Naive thymus-derived CD8-positive, alpha-beta T cell (primary cell): ENCODE measurements at regions not wholly inside any gene's neighbourhood (a gene's known extent, or its start where the extent isn't known, plus 50 kb on each side); places are given as distances from the start of the nearest gene placed in this dataset.

Experiments used
- ATAC-seq, 2 donors: fragments of 150-1000 bp; cut with Tn5 transposase in 1 of 2; sonication (Bioruptor Pico), chemical (Tn5 transposase) in 1 of 2; 1 replicate in 1 of 2; 2 replicates in 1 of 2; pipeline ENCODE4 v1.10.0; 2021; ENCODE audit warnings: mild to moderate bottlenecking in 2 of 2, moderate library complexity in 2 of 2
- POLR2A ChIA-PET: fragments of 350-600 bp; sonication (Branson Sonifier 250); formaldehyde crosslinking; loops from one replicate; lab custom pipeline; 2021; ENCODE audit warnings: antibody characterized with exemption; lab: Charles Lee
- DNase-seq, 10 donors: peaks; one replicate each; pipeline versions ENCODE4 v3.0.0 to v3.0.0-alpha.2; 2020 to 2022
- H3K27ac Mint-ChIP-seq, 10 donors: one replicate each; pipeline ENCODE4 v1.8.0; 2020 to 2022; ENCODE audit warnings: mild to moderate bottlenecking in 10 of 10, mixed read lengths in 10 of 10, moderate library complexity in 4 of 10, inconsistent platforms in 1 of 10
- H3K27me3 Mint-ChIP-seq, 5 donors: one replicate each; pipeline ENCODE4 v1.8.0; 2021 to 2022; ENCODE audit warnings: mixed read lengths in 5 of 5
- H3K36me3 Mint-ChIP-seq, 3 donors: one replicate each; pipeline ENCODE4 v1.8.0; 2020 to 2022; ENCODE audit warnings: mixed read lengths in 3 of 3, mild to moderate bottlenecking in 2 of 3, inconsistent platforms in 1 of 3
- H3K4me1 Mint-ChIP-seq, 4 donors: one replicate each; pipeline ENCODE4 v1.8.0; 2021 to 2022; ENCODE audit warnings: mixed read lengths in 4 of 4
- H3K4me3 Mint-ChIP-seq, 10 donors: one replicate each; pipeline ENCODE4 v1.8.0; 2020 to 2022; ENCODE audit warnings: mild to moderate bottlenecking in 10 of 10, mixed read lengths in 10 of 10, moderate library complexity in 6 of 10, inconsistent platforms in 1 of 10
- H3K9me3 Mint-ChIP-seq, 9 donors: one replicate each; pipeline ENCODE4 v1.8.0; 2020 to 2022; ENCODE audit warnings: mixed read lengths in 9 of 9, mild to moderate bottlenecking in 3 of 9, inconsistent platforms in 1 of 9, moderate library complexity in 1 of 9

DNA sequence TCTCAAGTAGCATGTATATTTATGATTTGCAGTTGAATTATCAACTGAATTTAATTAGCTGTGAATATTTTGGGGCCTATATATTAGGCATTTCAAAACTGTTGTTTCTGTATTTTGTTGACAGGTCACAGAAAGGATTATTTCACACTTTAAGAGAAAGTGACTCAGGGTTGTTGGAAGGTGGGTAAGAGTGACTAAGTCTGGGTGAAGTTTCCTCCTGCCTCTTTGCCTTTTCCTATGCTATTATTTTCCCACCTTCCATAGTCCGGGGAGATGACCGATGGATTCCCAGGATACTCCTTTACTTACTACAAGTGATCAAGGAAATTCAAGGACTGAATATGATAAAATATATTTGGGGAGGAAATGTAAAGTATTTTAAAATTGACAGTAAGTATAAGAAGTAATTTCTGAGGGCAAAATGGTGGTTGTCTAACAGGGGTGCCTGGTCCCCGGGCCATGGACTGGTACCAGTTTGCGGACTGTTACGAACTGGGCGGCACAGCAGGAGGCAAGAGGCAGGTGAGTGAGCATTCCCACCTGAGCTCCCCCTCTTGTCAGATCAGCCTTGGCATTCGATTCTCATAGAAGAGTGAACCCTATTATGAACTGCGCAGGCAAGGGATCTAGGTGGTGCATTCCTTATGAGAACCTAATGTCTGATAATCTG lies 175.5 kb upstream of the GPRIN3 start:
- no peak for ATAC-seq
- POLR2A ChIA-PET = no interaction called here

DNA sequence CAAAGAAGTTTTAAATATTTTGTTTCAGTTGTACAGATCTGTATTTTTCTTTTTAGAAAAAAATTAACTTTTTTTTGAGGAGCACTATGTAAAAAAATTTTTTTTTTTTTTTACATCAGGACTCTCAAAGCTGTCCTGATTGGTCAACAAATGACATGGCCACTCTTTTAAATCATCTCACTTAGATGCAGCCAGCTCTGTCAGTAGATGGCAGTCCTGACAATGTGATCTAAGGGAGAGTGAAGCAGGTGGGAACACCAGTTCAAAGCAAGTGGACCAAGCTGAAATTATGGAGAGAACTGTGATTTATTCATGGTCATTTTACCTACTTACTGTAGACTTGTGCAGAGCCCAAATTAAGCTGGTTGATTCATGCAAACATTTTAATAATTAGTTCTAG lies 174.7 kb upstream of the GPRIN3 start:
- no peak overlapping the region for H3K4me3 Mint-ChIP-seq
- no peak overlapping the region for H3K27ac Mint-ChIP-seq
- no peak for ATAC-seq
- no peak for DNase-seq
- peaks cover 0 to 21% (median 9%) of the 10 kb centered on the region in 9 donors for H3K9me3 Mint-ChIP-seq
- peaks cover 0 to 7% (median 4%) of the 10 kb centered on the region in 3 donors for H3K36me3 Mint-ChIP-seq
- peaks cover 0 to 6% (median 0%) of the 10 kb centered on the region in 5 donors for H3K27me3 Mint-ChIP-seq
- POLR2A ChIA-PET = no interaction called here
- H3K4me1 Mint-ChIP-seq = peaks cover 0 to 4% (median 0%) of the 10 kb centered on the region in 4 donors

More for the DNA sequence above, 175.5 kb upstream of the GPRIN3 start:
- H3K9me3 Mint-ChIP-seq = peaks cover 0 to 21% (median 9%) of the 10 kb centered on the region in 9 donors
- H3K36me3 Mint-ChIP-seq = peaks cover 0 to 7% (median 4%) of the 10 kb centered on the region in 3 donors
- peaks cover 0 to 5% (median 0%) of the 10 kb centered on the region in 4 donors for H3K4me1 Mint-ChIP-seq
- no peak for DNase-seq
- H3K27me3 Mint-ChIP-seq = peaks cover 0 to 6% (median 0%) of the 10 kb centered on the region in 5 donors
- peak overlapping the region in 1 of 10 donors; percentile 22 for H3K27ac Mint-ChIP-seq
- no peak overlapping the region for H3K4me3 Mint-ChIP-seq

GRCh38 chr4:89469930-89470375 lies 162.4 kb upstream of the GPRIN3 start:
- POLR2A ChIA-PET = no interaction called here
- Mint-ChIP-seq H3K27me3 (no peaks in the 10 kb centered on the region), H3K9me3 (no peaks in the 10 kb centered on the region), H3K4me1 (peaks cover 12 to 25% (median 21%) of the 10 kb centered on the region in 4 donors), H3K36me3 (no peaks in the 10 kb centered on the region), H3K4me3 (peak overlapping the region in 9 of 10 donors; percentile 9 to 72 (median 41)), H3K27ac (peak overlapping the region in 8 of 10 donors; percentile 2 to 50 (median 26))
- ATAC-seq (peak; percentile 67 to 91), DNase-seq (peak in 3 of 10 donors; percentile 18 to 33 (median 29))

DNA sequence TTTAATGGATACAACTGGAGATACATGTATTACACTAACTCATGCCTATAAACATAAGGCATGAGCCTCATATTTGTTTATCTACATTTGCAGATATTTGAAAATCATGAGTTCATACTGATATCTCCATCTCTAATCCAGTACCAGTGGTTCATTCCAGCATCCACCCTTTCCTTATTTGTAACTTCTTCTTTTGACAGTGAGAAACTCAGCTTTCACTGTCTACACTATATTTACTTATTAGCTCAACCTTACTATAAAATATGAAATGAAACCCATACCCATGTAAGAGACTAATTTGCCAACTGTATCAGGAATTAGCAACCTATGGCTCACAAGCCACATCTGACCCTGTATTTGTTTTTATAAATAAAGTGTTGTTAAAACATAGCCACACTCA lies 161.9 kb upstream of the GPRIN3 start:
- POLR2A ChIA-PET = no interaction called here
- Mint-ChIP-seq H3K4me1 (peaks cover 12 to 25% (median 21%) of the 10 kb centered on the region in 4 donors), H3K4me3 (peak overlapping the region in 4 of 10 donors; percentile 41 to 59 (median 54)), H3K9me3 (no peaks in the 10 kb centered on the region), H3K36me3 (no peaks in the 10 kb centered on the region), H3K27me3 (no peaks in the 10 kb centered on the region), H3K27ac (peak overlapping the region in 5 of 10 donors; percentile 10 to 50 (median 39))
- ATAC-seq (no peak), DNase-seq (no peak)

DNA sequence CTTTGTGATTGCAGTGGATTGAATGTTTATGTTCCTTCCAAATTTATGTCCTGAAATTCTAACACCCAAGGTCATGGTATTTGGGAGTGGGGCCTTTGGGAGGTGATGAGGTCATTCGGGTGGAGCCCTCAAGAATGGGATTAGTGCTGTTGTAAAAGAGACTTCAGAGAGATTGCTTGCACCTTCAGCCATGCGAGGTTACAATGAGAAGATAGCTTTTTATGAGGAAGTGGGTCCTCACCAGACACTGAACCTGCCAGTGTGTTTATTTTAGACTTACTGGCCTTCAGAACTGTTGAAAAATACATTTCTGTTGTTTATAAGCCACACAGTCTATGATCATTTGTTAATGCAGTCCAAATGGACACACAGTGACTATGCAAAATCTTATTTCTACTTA lies 161.0 kb upstream of the GPRIN3 start:
- Mint-ChIP-seq H3K4me3 (peak overlapping the region in 1 of 10 donors; percentile 46), H3K9me3 (no peaks in the 10 kb centered on the region)
- POLR2A ChIA-PET = no interaction called here

DNA sequence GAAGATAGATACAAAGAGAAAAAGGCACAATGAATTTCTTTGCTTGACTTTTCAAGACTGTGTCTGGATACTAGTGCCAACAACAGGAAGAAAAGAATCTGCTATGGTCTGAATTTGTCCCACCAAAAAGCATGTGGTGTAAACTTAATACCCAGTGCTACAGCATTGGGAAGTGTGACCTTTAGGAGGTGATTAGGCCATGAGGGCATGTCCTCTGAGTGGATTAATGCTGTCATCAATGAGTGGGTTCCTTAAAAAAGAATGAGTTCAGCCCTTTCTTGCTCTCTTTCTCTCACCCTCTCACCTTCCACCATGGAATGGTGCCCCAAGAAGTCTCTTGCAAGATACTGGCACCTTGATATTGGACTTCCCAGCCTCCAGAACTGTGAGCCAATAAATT lies 155.7 kb upstream of the GPRIN3 start:
- peaks cover 0 to under 1% (median 0%) of the 10 kb centered on the region in 4 donors for H3K4me1 Mint-ChIP-seq
- peaks cover 0 to 3% (median 0%) of the 10 kb centered on the region in 5 donors for H3K27me3 Mint-ChIP-seq
- H3K4me3 Mint-ChIP-seq = no peak overlapping the region
- H3K27ac Mint-ChIP-seq = no peak overlapping the region
- ATAC-seq = no peak
- POLR2A ChIA-PET = no interaction called here
- H3K36me3 Mint-ChIP-seq = no peaks in the 10 kb centered on the region
- H3K9me3 Mint-ChIP-seq = no peaks in the 10 kb centered on the region
- no peak for DNase-seq

More for the DNA sequence above, 161.0 kb upstream of the GPRIN3 start:
- H3K27me3 Mint-ChIP-seq = no peaks in the 10 kb centered on the region
- H3K4me1 Mint-ChIP-seq = peaks cover 12 to 25% (median 21%) of the 10 kb centered on the region in 4 donors
- DNase-seq = no peak
- ATAC-seq = no peak
- no peaks in the 10 kb centered on the region for H3K36me3 Mint-ChIP-seq
- H3K27ac Mint-ChIP-seq = peak overlapping the region in 1 of 10 donors; percentile 31

DNA sequence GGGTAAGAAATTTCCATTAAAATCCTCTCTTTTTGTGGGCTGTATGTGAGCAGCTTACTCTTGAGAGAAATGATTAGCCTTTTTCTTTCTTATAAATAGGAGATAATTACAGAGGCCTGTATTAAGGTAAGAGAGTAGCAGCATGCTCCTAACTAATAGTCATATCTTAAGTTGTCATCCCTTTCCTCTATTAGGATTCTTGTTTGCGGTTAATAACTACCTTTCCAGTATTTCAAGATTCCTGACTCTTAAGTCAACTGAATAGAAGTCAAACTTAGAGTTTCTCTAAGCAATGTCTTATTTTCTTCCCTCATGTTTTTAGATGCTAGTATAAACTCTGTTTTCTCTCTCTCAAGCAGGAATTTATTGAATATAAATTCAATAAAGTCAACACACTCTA lies 139.9 kb upstream of the GPRIN3 start:
- H3K36me3 Mint-ChIP-seq = peaks cover 0 to 29% (median 22%) of the 10 kb centered on the region in 3 donors
- no peak overlapping the region for H3K27ac Mint-ChIP-seq
- no peak overlapping the region for H3K4me3 Mint-ChIP-seq
- POLR2A ChIA-PET = no interaction called here
- DNase-seq = no peak
- peaks cover 0 to 2% (median 0%) of the 10 kb centered on the region in 5 donors for H3K27me3 Mint-ChIP-seq
- ATAC-seq = no peak
- H3K4me1 Mint-ChIP-seq = no peaks in the 10 kb centered on the region
- H3K9me3 Mint-ChIP-seq = peaks cover 8 to 42% (median 19%) of the 10 kb centered on the region in 9 donors

- ATAC-seq (no peak), DNase-seq (no peak)
- Mint-ChIP-seq H3K27ac (no peak overlapping the region), H3K4me3 (no peak overlapping the region), H3K36me3 (peaks cover 0 to 29% (median 22%) of the 10 kb centered on the region in 3 donors), H3K4me1 (no peaks in the 10 kb centered on the region), H3K9me3 (peaks cover 8 to 42% (median 19%) of the 10 kb centered on the region in 9 donors), H3K27me3 (peaks cover 0 to 2% (median 0%) of the 10 kb centered on the region in 5 donors)
- POLR2A ChIA-PET = no interaction called here
Observed at GRCh38 chr4:89446193-89446592, 138.6 kb upstream of the GPRIN3 start.

- Mint-ChIP-seq H3K27ac (no peak overlapping the region), H3K4me1 (peaks cover 1 to 9% (median 8%) of the 10 kb centered on the region in 4 donors), H3K9me3 (peaks cover 0 to 7% (median 2%) of the 10 kb centered on the region in 9 donors), H3K36me3 (peaks cover 0 to 5% (median 2%) of the 10 kb centered on the region in 3 donors), H3K4me3 (no peak overlapping the region), H3K27me3 (no peaks in the 10 kb centered on the region)
- DNase-seq (no peak), ATAC-seq (no peak)
- POLR2A ChIA-PET = no interaction called here
Observed at GRCh38 chr4:89439533-89439932, 131.9 kb upstream of the GPRIN3 start.

DNA sequence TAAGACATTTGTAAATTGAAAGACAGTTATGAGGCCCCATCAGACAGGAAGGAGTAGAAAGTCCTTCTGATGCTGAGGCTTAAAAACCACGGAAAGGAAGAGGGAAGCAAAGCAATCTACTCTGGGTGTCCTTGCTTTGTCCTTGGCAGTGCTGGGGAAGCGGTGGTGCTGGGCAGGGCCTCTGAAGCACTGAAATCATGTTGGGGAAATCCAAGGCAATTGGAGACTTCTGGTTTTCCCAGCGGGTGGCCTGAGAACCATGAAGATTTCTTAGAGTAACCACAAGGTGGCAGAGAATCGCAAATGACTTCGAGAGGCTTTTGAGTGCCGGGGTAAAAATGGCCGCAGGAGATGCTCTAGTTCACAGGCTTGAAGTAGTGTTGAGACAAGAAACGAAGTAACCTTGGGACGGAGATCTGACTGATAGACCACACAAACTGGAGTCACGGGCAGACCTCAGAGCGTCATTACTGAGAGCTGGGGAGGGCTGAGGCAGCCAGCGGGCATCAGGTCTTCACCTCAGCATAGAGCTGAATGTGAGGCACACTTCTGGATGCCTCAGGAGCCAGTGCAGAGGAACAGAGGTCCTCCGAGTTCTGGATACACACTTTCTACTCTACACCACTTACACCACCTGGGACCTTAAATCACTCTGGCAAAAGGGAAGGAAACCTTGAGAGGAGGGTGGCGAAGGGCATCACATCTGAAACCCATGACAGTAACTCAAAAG lies 130.7 kb upstream of the GPRIN3 start:
- Mint-ChIP-seq H3K4me1 (peaks cover 3 to 12% (median 8%) of the 10 kb centered on the region in 4 donors), H3K9me3 (no peaks in the 10 kb centered on the region), H3K27ac (peak overlapping the region in 2 of 10 donors; percentile 9 to 36), H3K27me3 (no peaks in the 10 kb centered on the region), H3K4me3 (peak overlapping the region in 8 of 10 donors; percentile 11 to 71 (median 34)), H3K36me3 (no peaks in the 10 kb centered on the region)
- peak; percentile 74 to 76 for ATAC-seq
- POLR2A ChIA-PET = no interaction called here
- DNase-seq = peak in 8 of 10 donors; percentile 6 to 37 (median 29)

DNA sequence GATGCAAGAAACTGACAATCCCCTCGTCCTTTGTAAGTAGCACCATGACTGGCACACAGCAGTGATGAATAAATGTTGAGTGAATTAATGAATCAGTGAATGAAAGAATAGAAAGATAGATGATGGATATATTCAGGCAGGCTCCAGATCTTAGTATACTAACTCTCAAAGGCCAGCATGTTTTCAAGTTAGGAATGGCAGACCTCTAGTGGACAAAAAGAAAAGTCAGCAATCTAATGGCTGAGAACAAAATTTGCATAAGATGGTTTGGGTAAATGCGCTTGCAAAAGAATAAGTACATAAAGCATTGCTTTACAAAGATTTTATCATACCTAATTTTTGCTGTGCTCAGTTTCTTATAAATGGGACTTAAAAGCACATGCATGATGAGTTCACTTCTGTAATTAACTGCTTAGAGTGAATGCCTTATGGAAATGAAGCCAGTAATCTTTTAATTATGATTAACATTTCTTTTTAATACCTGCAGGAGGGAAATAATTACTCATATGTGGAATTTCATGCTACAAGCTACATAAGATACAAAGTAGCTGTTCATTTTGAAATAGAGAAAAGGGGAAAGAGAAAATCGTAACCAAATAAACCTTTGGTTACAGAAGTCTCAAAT lies 126.9 kb upstream of the GPRIN3 start:
- POLR2A ChIA-PET = interaction anchor here (1.1 kb wide), 1 partner anchor 209 kb away, joined by 3 read pairs; no protein-coding TSS in a partner anchor
- H3K36me3 Mint-ChIP-seq = no peaks in the 10 kb centered on the region
- peaks cover 0 to 4% (median 0%) of the 10 kb centered on the region in 5 donors for H3K27me3 Mint-ChIP-seq
- no peaks in the 10 kb centered on the region for H3K9me3 Mint-ChIP-seq
- peak in 4 of 10 donors; percentile 13 to 63 (median 49) for DNase-seq
- no peak overlapping the region for H3K27ac Mint-ChIP-seq
- no peak overlapping the region for H3K4me3 Mint-ChIP-seq
- peaks cover 3 to 12% (median 8%) of the 10 kb centered on the region in 4 donors for H3K4me1 Mint-ChIP-seq
- ATAC-seq = peak; percentile 67 to 75

- peaks cover 0 to 4% (median 3%) of the 10 kb centered on the region in 5 donors for H3K27me3 Mint-ChIP-seq
- no peaks in the 10 kb centered on the region for H3K9me3 Mint-ChIP-seq
- no peak overlapping the region for H3K27ac Mint-ChIP-seq
- no peak for ATAC-seq
- DNase-seq = no peak
- H3K4me3 Mint-ChIP-seq = no peak overlapping the region
- POLR2A ChIA-PET = no interaction called here
- peaks cover 0 to 3% (median 0%) of the 10 kb centered on the region in 4 donors for H3K4me1 Mint-ChIP-seq
- H3K36me3 Mint-ChIP-seq = no peaks in the 10 kb centered on the region
Observed at GRCh38 chr4:89427782-89428181, 120.2 kb upstream of the GPRIN3 start.
